Esophagus squamous epithelium (tissue), 4 donors: ENCODE measurements at regions not wholly inside any gene's neighbourhood (a gene's known extent, or its start where the extent isn't known, plus 50 kb on each side); places are given as distances from the start of the nearest gene placed in this dataset.

Source experiments
- POLR2A ChIP-seq, 4 donors: fragments of 450-650 bp; IDR thresholded peaks; one replicate each; pipeline ENCODE4 v1.6.1; 2017; ENCODE audit warnings: antibody characterized with exemption in 4 of 4, mild to moderate bottlenecking in 4 of 4, moderate library complexity in 3 of 4
- TF ChIP-seq, protein P1 (sequence below), 6 experiments: fragments of 450-650 bp in 4 of 6; fragments of 200-600 bp in 2 of 6; sonication (generic) in 2 of 6; IDR thresholded peaks; one replicate each; pipeline ENCODE4 v1.5.1; 2016 to 2019; ENCODE audit warnings: antibody characterized with exemption in 6 of 6, mild to moderate bottlenecking in 4 of 6, moderate library complexity in 4 of 6

DNA sequence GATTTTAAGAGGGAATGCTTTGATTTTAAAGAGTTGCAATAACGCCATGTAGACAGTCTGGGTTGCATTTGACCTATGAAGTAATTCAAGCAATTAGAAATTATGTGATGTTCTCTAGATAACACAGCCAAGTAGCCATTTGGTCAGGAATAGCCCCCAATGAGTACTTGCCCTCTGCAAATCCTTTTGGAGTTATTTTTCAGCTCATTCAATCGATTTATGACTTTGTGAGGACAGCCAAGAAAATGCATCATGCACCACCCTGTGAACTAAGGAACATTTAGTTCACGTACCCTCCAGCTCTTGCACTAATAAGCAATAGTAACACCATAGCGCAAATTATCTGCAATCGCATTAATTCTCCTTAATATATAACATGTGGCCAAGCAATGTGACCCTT, 552.6 kb upstream of the INTU start:
- TF ChIP-seq, protein P1, sequence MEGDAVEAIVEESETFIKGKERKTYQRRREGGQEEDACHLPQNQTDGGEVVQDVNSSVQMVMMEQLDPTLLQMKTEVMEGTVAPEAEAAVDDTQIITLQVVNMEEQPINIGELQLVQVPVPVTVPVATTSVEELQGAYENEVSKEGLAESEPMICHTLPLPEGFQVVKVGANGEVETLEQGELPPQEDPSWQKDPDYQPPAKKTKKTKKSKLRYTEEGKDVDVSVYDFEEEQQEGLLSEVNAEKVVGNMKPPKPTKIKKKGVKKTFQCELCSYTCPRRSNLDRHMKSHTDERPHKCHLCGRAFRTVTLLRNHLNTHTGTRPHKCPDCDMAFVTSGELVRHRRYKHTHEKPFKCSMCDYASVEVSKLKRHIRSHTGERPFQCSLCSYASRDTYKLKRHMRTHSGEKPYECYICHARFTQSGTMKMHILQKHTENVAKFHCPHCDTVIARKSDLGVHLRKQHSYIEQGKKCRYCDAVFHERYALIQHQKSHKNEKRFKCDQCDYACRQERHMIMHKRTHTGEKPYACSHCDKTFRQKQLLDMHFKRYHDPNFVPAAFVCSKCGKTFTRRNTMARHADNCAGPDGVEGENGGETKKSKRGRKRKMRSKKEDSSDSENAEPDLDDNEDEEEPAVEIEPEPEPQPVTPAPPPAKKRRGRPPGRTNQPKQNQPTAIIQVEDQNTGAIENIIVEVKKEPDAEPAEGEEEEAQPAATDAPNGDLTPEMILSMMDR (IDR thresholded peaks at IDR 0.05) = no peak
- no peak for TF ChIP-seq POLR2A (IDR thresholded peaks at IDR 0.05)
